GM12878 (cell line): ENCODE measurements at regions not wholly inside any gene's neighbourhood (a gene's known extent, or its start where the extent isn't known, plus 50 kb on each side); places are given as distances from the start of the nearest gene placed in this dataset.

Source experiments
- ATAC-seq: fragments of 200-7000 bp; cut with Tn5 transposase; 3 replicates; pipeline ENCODE4 v1.9.1; 2020; ENCODE audit warnings: mild to moderate bottlenecking, moderate library complexity
- BruUV-seq: library from RNA; stranded (reverse); fragments of 400-500 nt; replicated peaks from 2 replicates; lab custom pipeline; 2021; lab: Mats Ljungman, UMichigan
- CTCF ChIA-PET: fragments of 300-600 bp; sonication (Branson Sonifier 250); formaldehyde crosslinking; extraction: SDS; loops from one replicate; lab custom pipeline; 2021; ENCODE audit warnings: inconsistent platforms; lab: Yijun Ruan, JAX
- POLR2A ChIA-PET: fragments of 350-600 bp; formaldehyde crosslinking; extraction: SDS; loops from one replicate; lab custom pipeline; 2021; ENCODE audit warnings: inconsistent platforms; lab: Charles Lee
- RAD21 ChIA-PET: fragments of 300-600 bp; sonication (Branson Sonifier 250); formaldehyde crosslinking; loops from one replicate; lab custom pipeline; 2023; ENCODE audit warnings: antibody characterized with exemption; ENCODE audit not compliant: unreplicated experiment; lab: Charles Lee
- SMC1A ChIA-PET: fragments of 300-600 bp; sonication (Branson Sonifier 250); formaldehyde crosslinking; loops from one replicate; lab custom pipeline; 2023; ENCODE audit not compliant: unreplicated experiment, uncharacterized antibody; lab: Charles Lee
- DNase-seq: peaks from one replicate; pipeline ENCODE4 v3.0.0-alpha.2; 2011; ENCODE audit warnings: low read depth, low spot score
- FAIRE-seq: peaks from 3 replicates; lab custom pipeline; 2011; peaks lifted over from hg19 to GRCh38; lab: Jason Lieb, UNC
- H2AFZ ChIP-seq: 2 replicates; pipeline ENCODE4 v1.6.0; 2011; ENCODE audit warnings: low read depth, low read length, control low read depth; ENCODE audit not compliant: control insufficient read depth
- H3K27ac ChIP-seq: 2 replicates; pipeline ENCODE4 v1.5.1; 2011; ENCODE audit warnings: control low read depth; ENCODE audit not compliant: control insufficient read depth, insufficient read depth
- H3K27me3 ChIP-seq, 2 experiments: replicated peaks in 1 of 2; 2 replicates each; pipeline versions ENCODE4 v1.6.0 to v1.6.1; 2011; ENCODE audit warnings: low read length in 1 of 2; ENCODE audit not compliant: control insufficient read depth in 2 of 2, insufficient read depth in 2 of 2
- H3K36me3 ChIP-seq, 2 experiments: 2 replicates each; pipeline ENCODE4 v1.5.1; 2011; ENCODE audit warnings: low read length in 1 of 2; ENCODE audit not compliant: control insufficient read depth in 2 of 2, insufficient read depth in 2 of 2
- H3K4me1 ChIP-seq: 2 replicates; pipeline ENCODE4 v1.6.1; 2011; ENCODE audit warnings: mild to moderate bottlenecking, low read length, moderate library complexity, mixed read lengths; ENCODE audit not compliant: control insufficient read depth, insufficient read depth
- H3K4me2 ChIP-seq: 2 replicates; pipeline ENCODE4 v1.6.0; 2011; ENCODE audit warnings: control low read depth; ENCODE audit not compliant: control insufficient read depth, insufficient read depth
- H3K4me3 ChIP-seq: fragments of 200-600 bp; sonication (generic); 2 replicates; pipeline ENCODE4 v1.5.1; 2016
- H3K79me2 ChIP-seq: 2 replicates; pipeline ENCODE4 v1.6.0; 2011; ENCODE audit warnings: low read length; ENCODE audit not compliant: control insufficient read depth, insufficient read depth
- H3K9ac ChIP-seq: 2 replicates; pipeline ENCODE4 v1.8.0; 2011; ENCODE audit warnings: low read length, control low read depth, mixed read lengths; ENCODE audit not compliant: control insufficient read depth, insufficient read depth
- H3K9me3 ChIP-seq: replicated peaks from 3 replicates; pipeline ENCODE4 v1.5.1; 2011; ENCODE audit warnings: mild to moderate bottlenecking, low read length; ENCODE audit not compliant: control insufficient read depth, insufficient read depth
- H4K20me1 ChIP-seq: 2 replicates; pipeline ENCODE4 v1.6.0; 2011; ENCODE audit not compliant: control insufficient read depth, insufficient read depth
- BCL3 ChIP-seq: IDR thresholded peaks from 2 replicates; pipeline ENCODE4 v1.6.1; 2011; ENCODE audit warnings: borderline replicate concordance, low read depth, mild to moderate bottlenecking, moderate library complexity, low read length; ENCODE audit not compliant: insufficient read depth, poor library complexity, severe bottlenecking
- BMI1 ChIP-seq: fragments of 450-650 bp; IDR thresholded peaks from 2 replicates; pipeline ENCODE4 v1.6.1; 2016; ENCODE audit warnings: mild to moderate bottlenecking, moderate library complexity, borderline replicate concordance
- ETV6 ChIP-seq, 2 experiments: fragments of 450-650 bp in 1 of 2; IDR thresholded peaks in 1 of 2; conservative IDR thresholded peaks in 1 of 2; 2 replicates each; pipeline ENCODE4 v1.6.1; 2014; ENCODE audit warnings: antibody characterized with exemption in 1 of 2, borderline replicate concordance in 1 of 2, low read depth in 1 of 2, mild to moderate bottlenecking in 1 of 2, moderate library complexity in 1 of 2
- HDAC2 ChIP-seq: fragments of 200-600 bp; sonication (generic); IDR thresholded peaks from 2 replicates; pipeline ENCODE4 v1.6.1; 2017
- KAT2A ChIP-seq: conservative IDR thresholded peaks from 2 replicates; pipeline ENCODE4 v1.6.1; 2011; ENCODE audit warnings: low read depth, low read length; ENCODE audit not compliant: control insufficient read depth
- LARP7 ChIP-seq: fragments of 450-650 bp; IDR thresholded peaks from 2 replicates; pipeline ENCODE4 v1.6.1; 2017; ENCODE audit warnings: mild to moderate bottlenecking
- MTA3 ChIP-seq: IDR thresholded peaks from 2 replicates; pipeline ENCODE4 v1.6.1; 2012; ENCODE audit warnings: low read length, inconsistent platforms, borderline replicate concordance
- NFYB ChIP-seq: IDR thresholded peaks from 2 replicates; pipeline ENCODE4 v1.6.1; 2011; ENCODE audit warnings: low read depth, mild to moderate bottlenecking, low read length, improper control_type of control experiment, moderate library complexity; ENCODE audit not compliant: insufficient read depth
- NR2F1 ChIP-seq: fragments of 450-650 bp; conservative IDR thresholded peaks from 2 replicates; pipeline ENCODE4 v1.6.1; 2017; ENCODE audit warnings: mild to moderate bottlenecking
- PAX8 ChIP-seq: fragments of 450-650 bp; IDR thresholded peaks from 2 replicates; pipeline ENCODE4 v1.6.1; 2017; ENCODE audit warnings: mild to moderate bottlenecking, moderate library complexity
- POLR2AphosphoS5 ChIP-seq: IDR thresholded peaks from 2 replicates; pipeline ENCODE4 v1.6.1; 2011; ENCODE audit warnings: mild to moderate bottlenecking, low read length, inconsistent platforms
- POU2F2 ChIP-seq: IDR thresholded peaks from 3 replicates; pipeline ENCODE4 v1.6.1; 2011; ENCODE audit warnings: low read depth, mild to moderate bottlenecking, low read length, borderline replicate concordance
- PRDM15 ChIP-seq: fragments of 450-650 bp; formaldehyde crosslinking; IDR thresholded peaks from 2 replicates; pipeline ENCODE4 v1.4.0; 2020; ENCODE audit warnings: mild to moderate bottlenecking, moderate library complexity
- SMAD5 ChIP-seq: IDR thresholded peaks from 2 replicates; pipeline ENCODE4 v1.6.1; 2016; ENCODE audit warnings: antibody characterized with exemption, low read depth
- ZBED1 ChIP-seq: IDR thresholded peaks from 2 replicates; pipeline ENCODE4 v1.6.1; 2016; ENCODE audit warnings: borderline replicate concordance
- WGBS: methylation state at CpG from one replicate; pipeline ENCODE4 v1.1.6; 2016; ENCODE audit warnings: low lambda C conversion rate; ENCODE audit not compliant: insufficient replicate concordance, insufficient coverage; ENCODE audit errors: missing lambda C conversion rate; 5-methylcytosine and 5-hydroxymethylcytosine counted together
- in situ Hi-C: fragments of 300-500 bp; cut with MboI; formaldehyde crosslinking; loops from 9 replicates; pipeline ENCODE4 v1.14.3; 2018; ENCODE audit warnings: mixed read lengths
- intact Hi-C: fragments of 100-400 bp; cut with micrococcal nuclease; formaldehyde crosslinking; loops from one replicate; pipeline ENCODE4 v1.14.2; 2022; ENCODE audit not compliant: unreplicated experiment
- TF ChIP-seq, protein P1 (sequence below): IDR thresholded peaks from 2 replicates; pipeline ENCODE4 v1.6.1; 2011; ENCODE audit warnings: borderline replicate concordance, low read depth, mild to moderate bottlenecking, moderate library complexity, mixed read lengths, low read length; ENCODE audit not compliant: insufficient read depth; ENCODE audit errors: extremely low read length
- TF ChIP-seq, protein P2 (sequence below): IDR thresholded peaks from 2 replicates; pipeline ENCODE4 v1.6.1; 2012; ENCODE audit warnings: low read depth, low read length, improper control_type of control experiment

DNA sequence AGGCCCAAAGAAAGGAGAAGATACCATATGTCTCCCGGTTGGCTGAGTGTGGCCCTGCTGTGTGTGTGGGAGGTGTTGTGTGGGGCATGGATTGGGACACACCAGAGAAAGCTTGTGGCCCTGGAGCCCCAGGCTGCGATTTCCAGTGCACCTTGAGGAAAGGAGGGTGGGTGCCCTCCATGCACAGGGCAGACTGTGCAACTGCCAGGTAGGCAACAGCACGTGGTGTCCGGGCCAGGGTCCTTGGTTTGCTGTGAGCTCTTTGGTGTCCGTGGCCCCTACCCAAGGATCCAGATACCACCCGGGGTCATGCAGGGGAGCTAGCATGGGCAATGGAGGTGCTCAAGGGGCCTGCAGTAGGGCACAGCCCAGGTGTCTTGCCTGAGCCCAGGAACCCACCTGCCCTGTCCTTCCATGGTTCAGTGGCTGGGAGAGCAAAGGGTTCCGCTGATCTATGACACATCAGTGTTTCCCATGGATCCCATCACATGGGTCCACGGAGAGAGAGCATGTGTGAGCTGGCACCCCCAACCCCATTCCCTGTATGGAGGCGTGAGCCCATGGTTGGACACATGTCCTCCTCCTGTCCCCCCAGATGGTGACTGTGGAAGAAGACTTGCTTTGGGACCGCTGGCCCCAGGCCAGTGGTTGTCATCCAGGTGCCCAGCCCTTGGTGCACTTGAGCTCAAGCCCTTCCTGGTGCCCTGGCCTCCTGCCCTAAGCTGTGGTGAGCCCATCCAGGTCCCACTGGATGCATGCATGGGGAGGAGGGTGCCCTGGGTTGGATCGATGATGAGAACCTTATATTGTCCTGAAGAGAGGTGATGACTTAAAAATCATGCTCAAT is 223.4 kb downstream of the SNRPN start:
- Histone ChIP-seq H3K4me3 (no peak overlapping the region), H3K4me1 (no peaks in the 10 kb centered on the region), H4K20me1 (no peaks in the 10 kb centered on the region), H3K4me2 (no peak overlapping the region), H3K9ac (no peak overlapping the region), H3K79me2 (no peaks in the 10 kb centered on the region), H3K27ac (no peak overlapping the region), H2AFZ (no peak overlapping the region), H3K36me3 (no peaks in the 10 kb centered on the region), H3K9me3 (no peaks in the 10 kb centered on the region; the same call in 2 of the 3 replicates), H3K27me3 (no peaks in the 10 kb centered on the region)
- ATAC-seq (no peak), DNase-seq (no peak), FAIRE-seq (no peak)
- ChIA-PET POLR2A (no interaction called here), CTCF (no interaction called here), RAD21 (no interaction called here), SMC1A (no interaction called here)
- intact Hi-C loops (no loop called here), in situ Hi-C loops (loop anchor here (25.0 kb wide), 1 partner anchor 559 kb away; no protein-coding TSS in a partner anchor)
- TF ChIP-seq POLR2AphosphoS5 (no peak), ZBED1 (no peak), BMI1 (no peak), BCL3 (no peak), HDAC2 (no peak), POU2F2 (no peak), ETV6 (conservative IDR thresholded peaks at IDR 0.05 in 1 of 2, IDR thresholded peaks at IDR 0.05 in 1 of 2; ENCODE audit: borderline replicate concordance in 1 of 2, low read depth in 1 of 2) (no peak), NFYB (no peak), SMAD5 (no peak), LARP7 (no peak), MTA3 (no peak), NR2F1 (no peak), PRDM15 (CRISPR knock-in tag) (no peak), PAX8 (no peak), KAT2A (no peak)
- TF ChIP-seq, protein P1, sequence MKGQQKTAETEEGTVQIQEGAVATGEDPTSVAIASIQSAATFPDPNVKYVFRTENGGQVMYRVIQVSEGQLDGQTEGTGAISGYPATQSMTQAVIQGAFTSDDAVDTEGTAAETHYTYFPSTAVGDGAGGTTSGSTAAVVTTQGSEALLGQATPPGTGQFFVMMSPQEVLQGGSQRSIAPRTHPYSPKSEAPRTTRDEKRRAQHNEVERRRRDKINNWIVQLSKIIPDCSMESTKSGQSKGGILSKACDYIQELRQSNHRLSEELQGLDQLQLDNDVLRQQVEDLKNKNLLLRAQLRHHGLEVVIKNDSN: no peak
- TF ChIP-seq, protein P2, sequence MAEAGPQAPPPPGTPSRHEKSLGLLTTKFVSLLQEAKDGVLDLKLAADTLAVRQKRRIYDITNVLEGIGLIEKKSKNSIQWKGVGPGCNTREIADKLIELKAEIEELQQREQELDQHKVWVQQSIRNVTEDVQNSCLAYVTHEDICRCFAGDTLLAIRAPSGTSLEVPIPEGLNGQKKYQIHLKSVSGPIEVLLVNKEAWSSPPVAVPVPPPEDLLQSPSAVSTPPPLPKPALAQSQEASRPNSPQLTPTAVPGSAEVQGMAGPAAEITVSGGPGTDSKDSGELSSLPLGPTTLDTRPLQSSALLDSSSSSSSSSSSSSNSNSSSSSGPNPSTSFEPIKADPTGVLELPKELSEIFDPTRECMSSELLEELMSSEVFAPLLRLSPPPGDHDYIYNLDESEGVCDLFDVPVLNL: no peak
- BruUV-seq: no TSS peak
- WGBS: 19% methylated on average over 11 of the region's 11 CpGs
